ENCODE measurements at regions not wholly inside any gene's neighbourhood (a gene's known extent, or its start where the extent isn't known, plus 50 kb on each side); places are given as distances from the start of the nearest gene placed in this dataset.

DNA sequence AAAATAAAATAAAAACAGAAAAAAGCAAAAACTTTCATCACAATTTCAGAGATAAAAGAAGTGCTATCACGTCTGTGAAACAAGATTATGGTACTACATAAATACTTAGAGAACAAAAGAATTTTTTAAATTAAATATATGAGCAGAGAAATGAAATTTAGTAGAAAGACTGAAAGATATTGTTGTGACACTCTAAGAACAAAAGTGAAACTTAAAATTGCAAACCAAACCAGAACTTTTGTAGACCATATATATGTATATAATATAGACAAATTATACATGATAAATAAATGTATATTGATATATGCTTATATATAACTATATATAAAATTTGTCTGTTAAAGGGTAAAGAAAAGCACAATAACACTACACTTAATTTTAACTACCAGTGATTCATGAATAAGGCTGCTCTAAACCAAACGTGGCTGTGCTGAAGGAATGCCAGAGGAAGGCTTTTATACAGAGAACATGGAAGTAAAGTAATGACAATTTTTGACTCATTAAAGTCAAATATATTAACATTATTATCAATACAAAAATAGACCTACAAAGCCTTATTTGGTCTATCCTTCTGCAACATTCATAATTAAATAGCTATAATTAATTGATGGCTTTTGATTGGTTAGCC is 1516.7 kb upstream of the PCDH20 start:
- TF ChIP-seq, protein P1, sequence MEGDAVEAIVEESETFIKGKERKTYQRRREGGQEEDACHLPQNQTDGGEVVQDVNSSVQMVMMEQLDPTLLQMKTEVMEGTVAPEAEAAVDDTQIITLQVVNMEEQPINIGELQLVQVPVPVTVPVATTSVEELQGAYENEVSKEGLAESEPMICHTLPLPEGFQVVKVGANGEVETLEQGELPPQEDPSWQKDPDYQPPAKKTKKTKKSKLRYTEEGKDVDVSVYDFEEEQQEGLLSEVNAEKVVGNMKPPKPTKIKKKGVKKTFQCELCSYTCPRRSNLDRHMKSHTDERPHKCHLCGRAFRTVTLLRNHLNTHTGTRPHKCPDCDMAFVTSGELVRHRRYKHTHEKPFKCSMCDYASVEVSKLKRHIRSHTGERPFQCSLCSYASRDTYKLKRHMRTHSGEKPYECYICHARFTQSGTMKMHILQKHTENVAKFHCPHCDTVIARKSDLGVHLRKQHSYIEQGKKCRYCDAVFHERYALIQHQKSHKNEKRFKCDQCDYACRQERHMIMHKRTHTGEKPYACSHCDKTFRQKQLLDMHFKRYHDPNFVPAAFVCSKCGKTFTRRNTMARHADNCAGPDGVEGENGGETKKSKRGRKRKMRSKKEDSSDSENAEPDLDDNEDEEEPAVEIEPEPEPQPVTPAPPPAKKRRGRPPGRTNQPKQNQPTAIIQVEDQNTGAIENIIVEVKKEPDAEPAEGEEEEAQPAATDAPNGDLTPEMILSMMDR (IDR thresholded peaks at IDR 0.05): no peak
- TF ChIP-seq POLR2A (IDR thresholded peaks at IDR 0.05; ENCODE audit: low read depth) (no peak), POLR2AphosphoS5 (IDR thresholded peaks at IDR 0.05) (no peak)

Measured in esophagus muscularis mucosa (tissue), 3 donors.